AG09319 (cell line): ENCODE measurements at regions not wholly inside any gene's neighbourhood (a gene's known extent, or its start where the extent isn't known, plus 50 kb on each side); places are given as distances from the start of the nearest gene placed in this dataset.

Experiments
- DNase-seq: peaks from one replicate; pipeline ENCODE4 v3.0.0-alpha.2; 2010; ENCODE audit warnings: low read depth; ENCODE audit errors: extremely low read depth
- TF ChIP-seq, protein P1 (sequence below): IDR thresholded peaks from 2 replicates; pipeline ENCODE4 v1.5.1; 2011; ENCODE audit warnings: low read depth, mild to moderate bottlenecking, inconsistent platforms, low read length, moderate library complexity

DNA sequence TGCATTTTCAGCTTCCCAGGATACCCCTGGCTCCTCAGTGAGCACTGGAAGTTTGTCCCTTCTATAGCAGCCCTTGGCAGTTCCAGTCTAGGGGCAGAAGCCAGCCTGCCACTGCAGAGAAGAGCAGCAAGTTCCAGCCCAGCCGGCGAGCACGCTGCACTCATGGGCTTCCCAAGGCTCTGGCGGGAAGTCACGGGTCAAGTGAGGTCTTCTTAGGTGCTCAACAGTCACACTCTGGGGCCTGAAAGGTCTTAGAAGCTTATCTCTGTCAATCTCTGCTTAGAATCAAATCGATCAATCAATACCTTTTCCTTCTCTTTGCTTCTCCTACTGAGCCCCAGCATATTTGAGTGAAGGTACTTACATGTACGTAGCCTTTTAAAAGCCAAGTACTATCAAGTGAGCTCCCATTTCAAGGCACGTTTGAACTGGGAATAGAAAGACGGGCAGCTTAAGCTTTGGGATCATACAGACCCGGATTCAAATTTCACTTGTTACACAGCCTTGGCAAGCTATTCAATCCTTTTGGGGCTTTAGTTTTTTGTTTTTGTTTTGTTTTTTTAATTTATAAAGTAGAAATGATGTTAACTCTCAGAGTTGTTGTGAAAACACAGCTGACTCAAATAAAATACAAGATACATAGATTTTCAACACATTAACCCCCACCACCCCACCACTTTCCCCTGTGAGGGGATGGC lies 152.6 kb upstream of the KLF14 start:
- DNase-seq = no peak
- TF ChIP-seq, protein P1, sequence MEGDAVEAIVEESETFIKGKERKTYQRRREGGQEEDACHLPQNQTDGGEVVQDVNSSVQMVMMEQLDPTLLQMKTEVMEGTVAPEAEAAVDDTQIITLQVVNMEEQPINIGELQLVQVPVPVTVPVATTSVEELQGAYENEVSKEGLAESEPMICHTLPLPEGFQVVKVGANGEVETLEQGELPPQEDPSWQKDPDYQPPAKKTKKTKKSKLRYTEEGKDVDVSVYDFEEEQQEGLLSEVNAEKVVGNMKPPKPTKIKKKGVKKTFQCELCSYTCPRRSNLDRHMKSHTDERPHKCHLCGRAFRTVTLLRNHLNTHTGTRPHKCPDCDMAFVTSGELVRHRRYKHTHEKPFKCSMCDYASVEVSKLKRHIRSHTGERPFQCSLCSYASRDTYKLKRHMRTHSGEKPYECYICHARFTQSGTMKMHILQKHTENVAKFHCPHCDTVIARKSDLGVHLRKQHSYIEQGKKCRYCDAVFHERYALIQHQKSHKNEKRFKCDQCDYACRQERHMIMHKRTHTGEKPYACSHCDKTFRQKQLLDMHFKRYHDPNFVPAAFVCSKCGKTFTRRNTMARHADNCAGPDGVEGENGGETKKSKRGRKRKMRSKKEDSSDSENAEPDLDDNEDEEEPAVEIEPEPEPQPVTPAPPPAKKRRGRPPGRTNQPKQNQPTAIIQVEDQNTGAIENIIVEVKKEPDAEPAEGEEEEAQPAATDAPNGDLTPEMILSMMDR = no peak

DNA sequence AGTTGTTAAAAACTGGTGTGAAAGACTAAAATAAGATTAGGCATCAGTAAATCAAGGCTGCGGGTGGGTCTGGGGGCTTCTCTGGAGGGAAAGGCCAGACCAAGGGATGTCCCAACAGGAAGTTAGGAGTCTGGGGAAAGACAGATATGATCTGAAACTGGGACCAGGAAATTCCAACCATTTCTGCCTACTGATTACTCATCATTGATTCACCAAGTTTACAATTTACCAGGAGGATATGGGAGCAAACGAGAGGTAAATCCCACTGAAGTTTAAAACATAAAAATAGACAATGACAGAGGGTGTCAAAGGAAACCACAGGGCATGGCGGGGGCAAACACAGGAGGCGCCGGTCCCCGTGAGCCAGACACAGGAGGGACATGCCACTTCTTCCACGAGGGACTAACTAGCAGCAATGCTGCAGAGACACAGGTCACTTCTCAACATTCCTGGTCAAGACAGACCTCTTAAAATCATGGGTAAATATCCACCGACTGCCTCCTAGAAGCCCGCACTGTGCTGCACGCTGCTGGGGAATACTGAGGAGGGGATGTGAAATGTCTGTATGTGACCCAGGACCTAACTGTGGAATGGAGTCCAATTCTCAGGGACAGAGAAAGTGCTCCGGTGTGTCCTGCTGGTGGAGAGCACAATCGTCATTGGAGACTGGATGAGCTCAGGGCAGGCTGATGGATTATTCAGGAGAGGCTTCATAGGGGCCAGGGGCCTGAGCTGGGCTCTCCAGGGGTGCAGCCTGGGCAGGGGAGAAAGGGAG lies 153.4 kb upstream of the KLF14 start:
- TF ChIP-seq, protein P1 = no peak
- no peak for DNase-seq

DNA sequence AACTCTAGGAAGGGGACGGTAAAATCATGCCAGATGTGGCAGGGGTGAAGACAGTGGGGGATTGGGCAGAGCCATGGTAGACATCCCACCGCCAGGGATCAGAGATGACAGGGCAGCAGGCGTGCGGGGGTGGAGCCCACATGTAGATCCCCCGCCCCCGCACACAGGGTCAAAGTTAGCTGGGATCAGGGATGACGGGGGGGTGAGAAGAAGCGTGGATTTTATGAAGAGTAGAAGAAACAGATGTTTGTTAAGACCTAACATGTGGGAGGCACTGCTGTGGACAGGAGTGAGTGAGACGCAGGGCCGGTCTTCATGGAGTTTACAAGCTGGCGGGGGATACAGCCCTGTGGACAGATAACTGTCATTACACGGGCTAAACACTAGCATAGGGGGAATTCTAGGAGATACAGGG lies 154.0 kb upstream of the KLF14 start:
- no peak for DNase-seq
- TF ChIP-seq, protein P1 = no peak

DNA sequence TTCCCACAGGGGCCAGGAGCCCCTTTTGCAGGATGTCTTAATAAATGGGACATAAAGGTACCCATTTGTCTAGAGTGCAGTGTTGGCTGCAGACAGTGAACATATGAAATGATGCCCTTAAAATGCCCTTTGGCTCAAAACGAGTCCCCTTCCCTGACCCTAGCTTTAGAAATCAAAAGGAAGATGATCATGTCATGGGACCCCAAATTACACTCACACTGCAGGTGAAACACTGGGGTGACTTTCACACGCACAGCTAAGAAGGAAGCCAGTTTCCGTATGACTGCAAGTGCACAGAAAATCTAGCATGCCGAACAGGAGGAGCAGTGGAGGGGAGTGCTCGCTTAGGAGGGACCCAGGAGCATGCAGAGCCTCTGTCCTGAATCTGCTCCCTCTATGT lies 154.5 kb upstream of the KLF14 start:
- TF ChIP-seq, protein P1 = no peak
- no peak for DNase-seq

DNA sequence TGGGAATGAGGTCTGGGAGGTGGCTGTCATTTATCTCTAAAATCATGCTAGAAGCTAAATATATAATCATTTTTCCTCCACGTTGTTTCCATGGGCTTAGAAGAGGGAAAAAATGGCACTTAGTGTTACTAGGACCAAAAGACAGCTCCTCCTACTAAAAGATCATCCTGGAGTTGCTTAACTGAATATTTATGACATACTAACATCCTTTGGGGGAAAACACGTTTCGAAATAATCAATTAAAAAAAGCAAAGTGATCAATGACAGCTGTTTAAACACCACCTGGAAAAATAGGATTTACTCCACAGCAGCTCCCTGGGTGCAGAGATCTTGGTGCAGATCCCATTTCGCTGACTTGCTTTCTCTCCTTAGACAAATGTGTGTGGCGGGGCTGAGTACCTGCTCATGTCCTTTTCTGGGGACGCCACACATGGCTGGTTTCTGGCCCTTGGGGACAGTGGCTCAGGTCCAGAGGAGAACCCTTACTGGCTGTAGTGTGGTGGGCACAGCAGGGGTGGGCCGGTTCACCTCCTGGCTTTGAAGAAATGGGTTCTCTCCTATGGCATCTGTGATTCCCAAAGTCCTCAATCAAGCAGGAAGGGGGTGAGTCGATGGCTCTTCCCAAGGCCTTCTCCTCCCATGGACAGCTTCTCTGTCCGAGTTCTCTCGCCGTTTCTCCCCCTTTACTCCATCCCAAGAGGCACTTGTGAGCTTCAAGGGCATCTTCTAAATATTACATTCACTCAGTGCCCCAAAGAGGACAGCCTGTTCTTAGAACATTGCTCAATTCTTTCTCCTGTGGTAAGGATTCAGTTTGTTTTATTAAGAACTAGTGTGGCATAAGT lies 156.4 kb upstream of the KLF14 start:
- TF ChIP-seq, protein P1 = no peak
- DNase-seq = no peak

DNA sequence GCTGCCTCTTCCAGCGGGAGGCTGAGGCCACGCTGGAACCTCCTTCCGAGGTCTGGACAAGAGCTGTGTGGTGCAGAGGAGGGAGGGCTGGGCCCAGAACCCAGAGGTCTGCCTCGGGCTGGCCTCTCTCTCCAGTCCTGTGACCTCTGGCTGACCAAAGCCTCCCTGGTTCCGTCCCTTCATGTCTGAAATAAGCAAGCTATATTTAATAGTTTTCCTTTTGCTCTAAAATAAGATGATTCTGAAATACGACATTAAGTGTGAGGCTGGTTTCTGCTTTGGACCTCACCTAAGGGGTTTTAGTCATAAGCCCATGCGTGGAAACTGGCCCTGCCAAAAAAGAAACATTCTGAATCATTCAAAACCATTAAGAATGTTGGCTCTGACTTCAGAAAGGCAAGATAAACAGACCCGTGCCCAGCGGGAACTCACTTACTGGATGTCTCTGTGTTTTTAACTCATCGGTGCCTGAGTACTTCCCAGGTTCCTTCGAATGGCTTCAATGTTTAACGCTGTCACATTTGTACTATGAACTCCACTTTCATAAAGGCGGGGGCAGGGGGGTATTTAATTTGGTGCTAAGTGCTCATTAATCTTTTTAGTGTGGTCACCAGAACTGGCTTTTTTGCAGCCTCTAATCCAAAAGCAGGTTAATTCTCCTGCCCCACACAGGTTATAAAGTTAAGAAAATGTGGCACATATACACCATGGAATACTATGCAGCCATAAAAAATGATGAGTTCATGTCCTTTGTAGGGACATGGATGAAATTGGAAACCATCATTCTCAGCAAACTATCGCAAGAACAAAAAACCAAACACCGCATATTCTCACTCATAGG lies 157.5 kb upstream of the KLF14 start:
- DNase-seq = peak; percentile 84

More for the DNA sequence above, 157.5 kb upstream of the KLF14 start:
- TF ChIP-seq, protein P1 = no peak
